HCT116 (cell line): ENCODE measurements at regions not wholly inside any gene's neighbourhood (a gene's known extent, or its start where the extent isn't known, plus 50 kb on each side); places are given as distances from the start of the nearest gene placed in this dataset.

ENCODE experiments used
- ATAC-seq: fragments of 200-7000 bp; cut with Tn5 transposase; 2 replicates; pipeline ENCODE4 v1.9.1; 2020; ENCODE audit warnings: mild to moderate bottlenecking, moderate library complexity
- BruUV-seq: library from RNA; stranded (reverse); fragments of 400-500 nt; replicated peaks from 2 replicates; lab custom pipeline; 2021; lab: Mats Ljungman, UMichigan
- CTCF ChIA-PET: fragments of 300-600 bp; sonication (Branson Sonifier 250); formaldehyde crosslinking; loops from one replicate; lab custom pipeline; 2021; ENCODE audit warnings: antibody characterized with exemption; lab: Charles Lee
- POLR2A ChIA-PET: fragments of 300-600, 350-600 bp; sonication (Branson Sonifier 250); formaldehyde crosslinking; loops from one replicate; lab custom pipeline; 2021; ENCODE audit warnings: antibody characterized with exemption; lab: Charles Lee
- RAD21 ChIA-PET, 2 experiments: fragments of 300-600 bp; sonication (Branson Sonifier 250); formaldehyde crosslinking; loops; one replicate each; lab custom pipeline; 2023; ENCODE audit warnings: low total read pairs in 2 of 2; ENCODE audit not compliant: uncharacterized antibody in 2 of 2, unreplicated experiment in 2 of 2, low non-redundant PET in 1 of 2; lab: Charles Lee
- DNase-seq: peaks from one replicate; pipeline ENCODE4 v3.0.0-alpha.2; 2010; ENCODE audit warnings: low read depth, low spot score
- H2AFZ ChIP-seq: fragments of 200-600 bp; shearing (Covaris generic), sonication (generic); 2 replicates; pipeline ENCODE4 v1.6.1; 2017; ENCODE audit warnings: low read depth, mixed run types, mixed read lengths, antibody characterized with exemption, low read length; ENCODE audit not compliant: poor library complexity, severe bottlenecking
- H3K27ac ChIP-seq: 2 replicates; pipeline ENCODE4 v1.5.1; 2012; ENCODE audit warnings: low read depth, low read length
- H3K27me3 ChIP-seq: fragments of 200-600 bp; sonication (generic); 2 replicates; pipeline ENCODE4 v1.6.1; 2016; ENCODE audit warnings: mixed run types, low read length, mixed read lengths; ENCODE audit not compliant: insufficient read depth
- H3K36me3 ChIP-seq, 2 experiments: fragments of 200-500 bp in 1 of 2; fragments of 200-600 bp in 1 of 2; sonication (Bioruptor generic) in 1 of 2; sonication (generic) in 1 of 2; 2 replicates each; pipeline versions ENCODE4 v1.5.1 to v1.6.1; 2014 to 2016; ENCODE audit warnings: low read length in 2 of 2, inconsistent platforms in 1 of 2, mixed read lengths in 1 of 2, mixed run types in 1 of 2; ENCODE audit not compliant: insufficient read depth in 2 of 2, control insufficient read depth in 1 of 2
- H3K4me1 ChIP-seq, 2 experiments: fragments of 200-600 bp in 1 of 2; sonication (generic) in 1 of 2; 2 replicates each; pipeline versions ENCODE4 v1.5.1 to v1.6.1; 2012 to 2017; ENCODE audit warnings: low read length in 2 of 2, inconsistent platforms in 1 of 2, mild to moderate bottlenecking in 1 of 2, mixed read lengths in 1 of 2, mixed run types in 1 of 2, moderate library complexity in 1 of 2; ENCODE audit not compliant: insufficient read depth in 2 of 2, control insufficient read depth in 1 of 2
- H3K4me2 ChIP-seq: fragments of 200-600 bp; sonication (generic); 2 replicates; pipeline ENCODE4 v1.6.1; 2017; ENCODE audit warnings: mixed run types, low read length, mixed read lengths
- H3K4me3 ChIP-seq, 2 experiments: fragments of 200-600 bp in 1 of 2; sonication (generic) in 1 of 2; replicated peaks in 1 of 2; 2 replicates each; pipeline ENCODE4 v1.5.1; 2011 to 2016; ENCODE audit warnings: low read length in 2 of 2, control low read depth in 1 of 2, low read depth in 1 of 2, mild to moderate bottlenecking in 1 of 2, mixed read lengths in 1 of 2, mixed run types in 1 of 2
- H3K79me2 ChIP-seq: fragments of 200-600 bp; sonication (generic); 2 replicates; pipeline ENCODE4 v1.6.1; 2017; ENCODE audit warnings: mild to moderate bottlenecking, mixed run types, low read length, moderate library complexity, mixed read lengths; ENCODE audit not compliant: insufficient read depth
- H3K9ac ChIP-seq: fragments of 200-600 bp; sonication (generic); 2 replicates; pipeline ENCODE4 v1.6.1; 2016; ENCODE audit warnings: low read length, mixed read lengths
- H3K9me2 ChIP-seq: fragments of 200-600 bp; sonication (generic), shearing (Covaris generic); 2 replicates; pipeline ENCODE4 v1.6.1; 2017; ENCODE audit warnings: mixed run types, mild to moderate bottlenecking, moderate library complexity; ENCODE audit not compliant: insufficient read depth
- H3K9me3 ChIP-seq, 2 experiments: fragments of 200-500 bp in 1 of 2; fragments of 200-600 bp in 1 of 2; sonication (Bioruptor generic) in 1 of 2; sonication (generic) in 1 of 2; 2 replicates each; pipeline ENCODE4 v1.6.1; 2014 to 2017; ENCODE audit warnings: low read length in 2 of 2, mixed read lengths in 2 of 2, inconsistent platforms in 1 of 2, low read depth in 1 of 2, mild to moderate bottlenecking in 1 of 2, mixed run types in 1 of 2, moderate library complexity in 1 of 2; ENCODE audit not compliant: control insufficient read depth in 1 of 2, insufficient read depth in 1 of 2
- H4K20me1 ChIP-seq: fragments of 200-600 bp; sonication (generic), shearing (Covaris generic); 2 replicates; pipeline ENCODE4 v1.6.1; 2017; ENCODE audit warnings: mixed run types, mild to moderate bottlenecking, moderate library complexity; ENCODE audit not compliant: insufficient read depth
- ATF3 ChIP-seq: IDR thresholded peaks from 2 replicates; pipeline ENCODE4 v1.6.1; 2012
- CEBPB ChIP-seq: IDR thresholded peaks from 2 replicates; pipeline ENCODE4 v1.6.1; 2012; ENCODE audit warnings: low read depth
- EZH2phosphoT487 ChIP-seq: fragments of 200-600 bp; IDR thresholded peaks from 2 replicates; pipeline ENCODE4 v1.6.1; 2018; ENCODE audit warnings: antibody characterized with exemption, borderline replicate concordance
- FOSL1 ChIP-seq: IDR thresholded peaks from 2 replicates; pipeline ENCODE4 v1.6.1; 2012; ENCODE audit warnings: low read depth
- POLR2A ChIP-seq: IDR thresholded peaks from 2 replicates; pipeline ENCODE4 v1.7.0; 2011; ENCODE audit warnings: borderline replicate concordance; ENCODE audit not compliant: insufficient read depth, insufficient read length; ENCODE audit errors: extremely low read depth
- POLR2AphosphoS5 ChIP-seq: IDR thresholded peaks from 2 replicates; pipeline ENCODE4 v1.6.1; 2011; ENCODE audit warnings: mild to moderate bottlenecking, low read depth, low read length, moderate library complexity
- REST ChIP-seq: IDR thresholded peaks from 2 replicates; pipeline ENCODE4 v1.6.1; 2012; ENCODE audit warnings: low read depth
- SP1 ChIP-seq: IDR thresholded peaks from 2 replicates; pipeline ENCODE4 v1.6.1; 2012; ENCODE audit warnings: low read depth
- SRF ChIP-seq: IDR thresholded peaks from 2 replicates; pipeline ENCODE4 v1.6.1; 2012; ENCODE audit warnings: low read depth
- TCF7L2 ChIP-seq: IDR thresholded peaks from 2 replicates; pipeline ENCODE4 v1.7.0; 2011; ENCODE audit warnings: borderline replicate concordance, inconsistent platforms; ENCODE audit not compliant: insufficient read depth, insufficient read length; ENCODE audit errors: extremely low read depth
- intact Hi-C: fragments of 100-400 bp; cut with micrococcal nuclease; formaldehyde crosslinking; loops from 2 replicates; pipeline ENCODE4 v1.10.0; 2022

GRCh38 chr4:16297003-16297402, 70.7 kb upstream of the TAPT1 start (continued):
- TF ChIP-seq REST (no peak), TCF7L2 (no peak), POLR2AphosphoS5 (no peak), SRF (no peak)

- Histone ChIP-seq H3K36me3 (no peaks in the 10 kb centered on the region), H3K4me1 (no peaks in the 10 kb centered on the region), H3K79me2 (no peaks in the 10 kb centered on the region), H3K4me3 (no peak overlapping the region), H3K4me2 (no peak overlapping the region), H4K20me1 (no peaks in the 10 kb centered on the region), H3K9me2 (no peaks in the 10 kb centered on the region), H3K9me3 (no peaks in the 10 kb centered on the region), H2AFZ (no peak overlapping the region), H3K27me3 (peaks cover 15% of the 10 kb centered on the region; the same call in 1 of the 2 replicates), H3K9ac (no peak overlapping the region), H3K27ac (no peak overlapping the region)
- ChIA-PET CTCF (no interaction called here), POLR2A (no interaction called here), RAD21 (no interaction called here)
- BruUV-seq, result no TSS peak
- no peak for TF ChIP-seq CEBPB
- no peak for TF ChIP-seq POLR2A
- TF ChIP-seq TCF7L2, result no peak
- TF ChIP-seq SP1, result no peak
- no peak for TF ChIP-seq EZH2phosphoT487
- no peak for TF ChIP-seq ATF3
- no peak for TF ChIP-seq FOSL1
- no peak for ATAC-seq
- DNase-seq, result no peak
- intact Hi-C loops, result loop anchor here (5.0 kb wide), 2 partner anchors 1028 to 1173 kb away; no protein-coding TSS in a partner anchor
These were observed 68.2 kb upstream of the TAPT1 start for GRCh38 chr4:16294455-16294854.
